ENCODE measurements at regions not wholly inside any gene's neighbourhood (a gene's known extent, or its start where the extent isn't known, plus 50 kb on each side); places are given as distances from the start of the nearest gene placed in this dataset.

GRCh38 chr11:79894111-79894510, 453.3 kb upstream of the TENM4 start:
- no peak for TF ChIP-seq CTCF (IDR thresholded peaks at IDR 0.05; ENCODE audit: insufficient read depth, low read length)
- TF ChIP-seq REST (IDR thresholded peaks at IDR 0.05; ENCODE audit: insufficient replicate concordance, low read depth): no peak

Measured in HL-60 (cell line).